Trophoblast cell (in vitro differentiated cells and primary cell): ENCODE measurements at regions not wholly inside any gene's neighbourhood (a gene's known extent, or its start where the extent isn't known, plus 50 kb on each side); places are given as distances from the start of the nearest gene placed in this dataset.

Experiments used
- DNase-seq, 2 donors: peaks; one replicate each; pipeline ENCODE4 v3.0.0-alpha.2; 2016
- H2AFZ ChIP-seq: 2 replicates; pipeline ENCODE4 v1.6.1; 2013; ENCODE audit warnings: low read length, moderate library complexity, mild to moderate bottlenecking; ENCODE audit not compliant: insufficient read depth, poor library complexity
- H2AK5ac ChIP-seq: 2 replicates; pipeline ENCODE4 v1.6.1; 2013; ENCODE audit warnings: mild to moderate bottlenecking, low read length
- H2BK120ac ChIP-seq: 2 replicates; pipeline ENCODE4 v1.6.1; 2013; ENCODE audit warnings: low read length, mild to moderate bottlenecking, moderate library complexity; ENCODE audit not compliant: insufficient read depth, poor library complexity
- H2BK12ac ChIP-seq: 2 replicates; pipeline ENCODE4 v1.6.1; 2013; ENCODE audit warnings: mild to moderate bottlenecking, low read length, moderate library complexity
- H2BK5ac ChIP-seq: 2 replicates; pipeline ENCODE4 v1.6.1; 2013; ENCODE audit warnings: low read length, low read depth, moderate library complexity, mild to moderate bottlenecking; ENCODE audit not compliant: poor library complexity
- H3K14ac ChIP-seq: 2 replicates; pipeline ENCODE4 v1.6.1; 2013; ENCODE audit warnings: mild to moderate bottlenecking, low read length
- H3K18ac ChIP-seq: 2 replicates; pipeline ENCODE4 v1.6.1; 2013; ENCODE audit warnings: mild to moderate bottlenecking, low read length
- H3K23ac ChIP-seq: 2 replicates; pipeline ENCODE4 v1.6.1; 2013; ENCODE audit warnings: low read length
- H3K27ac ChIP-seq: 2 replicates; pipeline ENCODE4 v1.5.1; 2013; ENCODE audit warnings: low read depth, mild to moderate bottlenecking, inconsistent platforms, low read length, moderate library complexity
- H3K27me3 ChIP-seq: 2 replicates; pipeline ENCODE4 v1.6.1; 2013; ENCODE audit warnings: inconsistent platforms, mild to moderate bottlenecking, low read length, moderate library complexity; ENCODE audit not compliant: insufficient read depth
- H3K36me3 ChIP-seq, 2 experiments: 1 replicate in 1 of 2; 2 replicates in 1 of 2; pipeline ENCODE4 v1.6.1; 2013; ENCODE audit warnings: low read length in 2 of 2, mild to moderate bottlenecking in 2 of 2, moderate library complexity in 1 of 2; ENCODE audit not compliant: insufficient read depth in 2 of 2, control insufficient read depth in 1 of 2
- H3K4ac ChIP-seq: 2 replicates; pipeline ENCODE4 v1.6.1; 2013; ENCODE audit warnings: low read depth, mild to moderate bottlenecking, low read length, moderate library complexity
- H3K4me1 ChIP-seq, 2 experiments: 1 replicate in 1 of 2; 2 replicates in 1 of 2; pipeline ENCODE4 v1.6.1; 2013; ENCODE audit warnings: low read length in 2 of 2, mild to moderate bottlenecking in 2 of 2, moderate library complexity in 1 of 2; ENCODE audit not compliant: insufficient read depth in 2 of 2, control insufficient read depth in 1 of 2
- H3K4me2 ChIP-seq: 2 replicates; pipeline ENCODE4 v1.6.1; 2013; ENCODE audit warnings: inconsistent platforms, mild to moderate bottlenecking, low read length, moderate library complexity
- H3K4me3 ChIP-seq: 2 replicates; pipeline ENCODE4 v1.5.1; 2013; ENCODE audit warnings: mild to moderate bottlenecking, low read depth, low read length, inconsistent platforms
- H3K79me1 ChIP-seq: one replicate; pipeline ENCODE4 v1.6.1; 2013; ENCODE audit warnings: low read length
- H3K79me2 ChIP-seq: 2 replicates; pipeline ENCODE4 v1.6.1; 2013; ENCODE audit warnings: low read length, mild to moderate bottlenecking; ENCODE audit not compliant: control insufficient read depth, insufficient read depth, poor library complexity
- H3K9ac ChIP-seq: 2 replicates; pipeline ENCODE4 v1.6.1; 2013; ENCODE audit warnings: mild to moderate bottlenecking, low read length
- H3K9me3 ChIP-seq: 2 replicates; pipeline ENCODE4 v1.6.1; 2013; ENCODE audit warnings: low read depth, mild to moderate bottlenecking, control low read depth, inconsistent platforms, low read length; ENCODE audit not compliant: insufficient read depth
- H4K12ac ChIP-seq: 2 replicates; pipeline ENCODE4 v1.6.1; 2013; ENCODE audit warnings: low read depth, mild to moderate bottlenecking, low read length, moderate library complexity
- H4K8ac ChIP-seq: 2 replicates; pipeline ENCODE4 v1.6.1; 2013; ENCODE audit warnings: low read depth, mild to moderate bottlenecking, low read length, moderate library complexity
- H4K91ac ChIP-seq: one replicate; pipeline ENCODE4 v1.6.1; 2013; ENCODE audit warnings: low read depth, mild to moderate bottlenecking, low read length, moderate library complexity
- whole genome bisulfite sequencing: extraction: QIAGEN DNeasy Blood & Tissue Kit; methylation state at CpG from one replicate; pipeline ENCODE4 v1.1.7; 2013; ENCODE audit warnings: missing lambda C conversion rate; ENCODE audit not compliant: insufficient read length, insufficient coverage; ENCODE audit errors: extremely low coverage; 5-methylcytosine and 5-hydroxymethylcytosine counted together

DNA sequence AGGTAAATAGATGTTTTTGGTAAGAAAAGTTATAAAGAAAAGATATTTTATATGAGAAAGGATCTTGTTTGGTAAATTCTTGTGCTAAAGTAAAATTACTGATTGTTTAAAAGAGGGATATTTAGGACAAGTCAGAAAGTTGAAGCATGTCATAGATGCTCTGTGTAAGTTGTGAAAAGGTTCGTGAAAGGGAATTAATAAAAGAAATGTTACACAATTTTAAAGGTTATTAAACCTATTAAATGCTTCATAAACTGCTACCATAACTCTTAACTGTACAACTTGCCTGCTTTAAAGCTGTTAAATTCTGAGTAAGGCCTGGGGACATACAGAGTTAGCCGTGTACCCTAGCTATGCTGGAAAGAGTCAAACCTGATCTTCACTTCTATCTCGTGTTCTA is 634.1 kb downstream of the ACTR3B start:
- H3K18ac ChIP-seq: no peak overlapping the region
- no peak for DNase-seq
- no peak overlapping the region for H2BK120ac ChIP-seq
- no peak overlapping the region for H3K9ac ChIP-seq
- no peak overlapping the region for H4K12ac ChIP-seq
- no peaks in the 10 kb centered on the region for H3K36me3 ChIP-seq
- WGBS: no CpG with 5 or more reads among the region's 3 CpGs
- H3K27me3 ChIP-seq: no peaks in the 10 kb centered on the region
- no peak overlapping the region for H2AK5ac ChIP-seq
- no peak overlapping the region for H2AFZ ChIP-seq
- peaks cover 12% of the 10 kb centered on the region for H3K9me3 ChIP-seq
- no peak overlapping the region for H3K4me2 ChIP-seq
- H3K79me2 ChIP-seq: no peaks in the 10 kb centered on the region
- no peaks in the 10 kb centered on the region for H3K79me1 ChIP-seq
- no peak overlapping the region for H2BK12ac ChIP-seq
- H3K4me1 ChIP-seq: no peaks in the 10 kb centered on the region
- H4K8ac ChIP-seq: no peak overlapping the region
- H3K4me3 ChIP-seq: no peak overlapping the region
- no peak overlapping the region for H2BK5ac ChIP-seq
- H3K27ac ChIP-seq: no peak overlapping the region
- no peak overlapping the region for H3K4ac ChIP-seq
- no peak overlapping the region for H4K91ac ChIP-seq
- H3K14ac ChIP-seq: no peak overlapping the region
- H3K23ac ChIP-seq: no peak overlapping the region

GRCh38 chr7:153396475-153396874 is 636.9 kb downstream of the ACTR3B start:
- Histone ChIP-seq H2BK120ac (no peak overlapping the region), H3K4me3 (no peak overlapping the region), H3K4me1 (no peaks in the 10 kb centered on the region), H2AFZ (no peak overlapping the region), H3K36me3 (no peaks in the 10 kb centered on the region), H3K79me1 (no peaks in the 10 kb centered on the region), H3K27ac (no peak overlapping the region), H2AK5ac (no peak overlapping the region), H3K14ac (no peak overlapping the region), H3K4me2 (no peak overlapping the region), H2BK5ac (no peak overlapping the region), H3K9ac (no peak overlapping the region), H4K91ac (no peak overlapping the region), H3K27me3 (no peaks in the 10 kb centered on the region), H3K79me2 (no peaks in the 10 kb centered on the region), H3K18ac (no peak overlapping the region), H3K9me3 (peaks cover 9% of the 10 kb centered on the region), H3K23ac (no peak overlapping the region), H4K12ac (no peak overlapping the region), H3K4ac (no peak overlapping the region), H2BK12ac (no peak overlapping the region), H4K8ac (no peak overlapping the region)
- DNase-seq: no peak
- WGBS: no CpG with 5 or more reads among the region's 2 CpGs

DNA sequence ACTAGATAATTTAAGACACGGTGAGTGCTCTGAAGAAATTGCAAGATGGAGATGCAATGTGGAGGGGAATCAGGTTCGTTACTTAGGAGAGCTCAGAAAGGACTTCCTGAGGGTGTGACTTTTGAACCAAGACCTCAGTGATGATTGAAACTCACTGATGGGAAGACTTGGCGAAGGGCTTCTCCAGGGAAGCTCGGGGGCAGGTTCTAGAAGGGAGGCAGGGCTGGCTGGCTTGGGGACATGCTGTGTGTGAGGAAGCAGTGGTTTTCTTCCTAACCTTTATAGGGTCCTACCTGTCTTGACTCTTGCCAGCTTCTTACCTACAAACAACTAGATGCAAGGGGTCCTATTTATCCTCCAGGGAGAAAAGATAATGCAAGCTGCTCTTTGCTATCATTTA is 637.9 kb downstream of the ACTR3B start:
- WGBS: no CpG with 5 or more reads among the region's 4 CpGs
- Histone ChIP-seq H3K79me2 (no peaks in the 10 kb centered on the region), H3K27ac (no peak overlapping the region), H3K4me3 (no peak overlapping the region), H3K36me3 (no peaks in the 10 kb centered on the region), H4K12ac (no peak overlapping the region), H3K18ac (no peak overlapping the region), H4K91ac (no peak overlapping the region), H2AFZ (no peak overlapping the region), H4K8ac (no peak overlapping the region), H3K4ac (no peak overlapping the region), H3K27me3 (no peaks in the 10 kb centered on the region), H3K9me3 (peaks cover 9% of the 10 kb centered on the region), H3K4me1 (no peaks in the 10 kb centered on the region), H3K9ac (no peak overlapping the region), H2BK120ac (no peak overlapping the region), H2AK5ac (no peak overlapping the region), H3K79me1 (no peaks in the 10 kb centered on the region), H3K23ac (no peak overlapping the region), H2BK5ac (no peak overlapping the region), H3K14ac (no peak overlapping the region), H2BK12ac (no peak overlapping the region), H3K4me2 (no peak overlapping the region)
- DNase-seq: no peak

- Histone ChIP-seq H2BK120ac (no peak overlapping the region), H3K14ac (no peak overlapping the region), H3K4ac (no peak overlapping the region), H3K36me3 (no peaks in the 10 kb centered on the region), H3K4me1 (no peaks in the 10 kb centered on the region), H3K4me3 (no peak overlapping the region), H2AK5ac (no peak overlapping the region), H3K27me3 (no peaks in the 10 kb centered on the region), H4K91ac (no peak overlapping the region), H3K4me2 (no peak overlapping the region), H3K23ac (no peak overlapping the region), H3K79me1 (no peaks in the 10 kb centered on the region), H2BK12ac (no peak overlapping the region), H4K8ac (no peak overlapping the region), H3K27ac (no peak overlapping the region), H4K12ac (no peak overlapping the region), H2AFZ (no peak overlapping the region), H3K9me3 (peaks cover 6% of the 10 kb centered on the region), H3K9ac (no peak overlapping the region), H3K18ac (no peak overlapping the region), H3K79me2 (no peaks in the 10 kb centered on the region), H2BK5ac (no peak overlapping the region)
- WGBS: no CpG with 5 or more reads among the region's 3 CpGs
- no peak for DNase-seq
Observed at GRCh38 chr7:153397906-153398305, 638.4 kb downstream of the ACTR3B start.
